ENCODE measurements at regions not wholly inside any gene's neighbourhood (a gene's known extent, or its start where the extent isn't known, plus 50 kb on each side); places are given as distances from the start of the nearest gene placed in this dataset.
"Not testable (repeated sequence)": the region's sequence is repeated elsewhere in the genome, so short reads cannot be mapped to it uniquely, and the experiment has no call there.

- no peak for DNase-seq
Measured at GRCh38 chr14:97776890-97777558, 979.8 kb downstream of the VRK1 start.

GRCh38 chr14:97777622-97778355, 980.6 kb downstream of the VRK1 start:
- DNase-seq = no peak

GRCh38 chr14:97779140-97779539, 982.0 kb downstream of the VRK1 start:
- no peak for DNase-seq

GRCh38 chr14:97780804-97781203, 983.6 kb downstream of the VRK1 start:
- no peak for DNase-seq

GRCh38 chr14:97781961-97782360, 984.8 kb downstream of the VRK1 start:
- no peak for DNase-seq

GRCh38 chr14:97782871-97783414, 985.8 kb downstream of the VRK1 start:
- no peak for DNase-seq

- DNase-seq = no peak
Measured at GRCh38 chr14:97785495-97785894, 988.3 kb downstream of the VRK1 start.

GRCh38 chr14:97788364-97788763, 991.2 kb downstream of the VRK1 start:
- DNase-seq = no peak

- DNase-seq = no peak
Measured at GRCh38 chr14:97788846-97789526, 991.8 kb downstream of the VRK1 start.

- DNase-seq = no peak
Measured at GRCh38 chr14:97791072-97791471, 993.9 kb downstream of the VRK1 start.

- no peak for DNase-seq
Measured at GRCh38 chr14:97791906-97792305, 994.7 kb downstream of the VRK1 start.

- DNase-seq = no peak
Measured at GRCh38 chr14:97796511-97796910, 999.3 kb downstream of the VRK1 start.

- DNase-seq = no peak
Measured at GRCh38 chr14:97798176-97798575, 1001.0 kb downstream of the VRK1 start.

GRCh38 chr14:97802430-97803373, 1005.5 kb downstream of the VRK1 start:
- no peak for DNase-seq

- DNase-seq = no peak
Measured at GRCh38 chr14:97804056-97804455, 1006.9 kb downstream of the VRK1 start.

- no peak for DNase-seq
Measured at GRCh38 chr14:97806891-97807290, 1009.7 kb downstream of the VRK1 start.

- not testable (repeated sequence) for DNase-seq
Measured at GRCh38 chr14:97808541-97808940, 1011.4 kb downstream of the VRK1 start.

GRCh38 chr14:97813556-97813955, 1016.4 kb downstream of the VRK1 start:
- DNase-seq = no peak

GRCh38 chr14:97820781-97821180, 1023.6 kb downstream of the VRK1 start:
- DNase-seq = no peak

- DNase-seq = no peak
Measured at GRCh38 chr14:97824218-97824617, 1027.0 kb downstream of the VRK1 start.

- no peak for DNase-seq
Measured at GRCh38 chr14:97827746-97828145, 1030.6 kb downstream of the VRK1 start.

- DNase-seq = no peak
Measured at GRCh38 chr14:97832776-97833175, 1035.6 kb downstream of the VRK1 start.

GRCh38 chr14:97838986-97839385, 1041.8 kb downstream of the VRK1 start:
- no peak for DNase-seq
